Pons (tissue), 1 donor: ENCODE measurements at regions not wholly inside any gene's neighbourhood (a gene's known extent, or its start where the extent isn't known, plus 50 kb on each side); places are given as distances from the start of the nearest gene placed in this dataset.
"Not testable (repeated sequence)": the region's sequence is repeated elsewhere in the genome, so short reads cannot be mapped to it uniquely, and the experiment has no call there.

Experiments
- DNase-seq: peaks from one replicate; pipeline ENCODE4 v3.0.0-alpha.2; 2016; ENCODE audit warnings: low spot score

DNA sequence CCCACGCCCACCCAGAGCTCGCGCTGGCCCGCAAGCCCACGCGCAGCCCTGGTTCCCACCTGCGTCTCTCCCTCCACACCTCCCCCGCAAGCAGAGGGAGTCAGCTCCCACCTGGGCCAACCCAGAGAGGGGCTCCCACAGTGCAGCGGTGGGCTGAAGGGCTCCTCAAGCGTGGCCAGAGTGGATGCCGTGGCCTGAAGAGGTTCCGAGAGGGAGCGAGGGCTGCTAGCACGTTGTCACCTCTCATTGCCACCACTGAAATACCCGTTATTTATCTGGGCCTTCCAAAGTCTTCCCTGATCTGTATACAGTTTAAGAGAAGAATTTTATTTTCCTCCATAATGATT lies 88.3 kb upstream of the MYLIP start:
- no peak for DNase-seq

GRCh38 chr6:16039892-16040627 lies 88.8 kb upstream of the MYLIP start:
- DNase-seq: not testable (repeated sequence)

DNA sequence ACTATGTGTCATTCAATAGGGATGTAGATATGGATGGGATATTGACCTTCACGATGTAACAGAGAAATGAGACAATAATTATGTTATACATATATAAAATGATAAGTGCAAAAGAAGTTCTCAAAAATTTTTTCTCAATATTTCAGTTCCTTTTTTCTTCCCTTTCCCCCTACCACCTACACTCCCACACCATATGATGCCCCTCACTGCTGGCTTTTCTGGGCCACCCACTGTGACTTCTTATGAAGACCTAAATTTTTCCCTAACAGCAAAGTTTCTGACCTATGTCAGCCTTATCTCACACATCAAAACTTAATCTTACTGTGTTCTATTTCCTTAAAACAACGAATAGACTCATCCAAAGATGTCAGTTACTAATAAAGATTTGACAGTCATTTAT lies 89.9 kb upstream of the MYLIP start:
- DNase-seq: no peak

DNA sequence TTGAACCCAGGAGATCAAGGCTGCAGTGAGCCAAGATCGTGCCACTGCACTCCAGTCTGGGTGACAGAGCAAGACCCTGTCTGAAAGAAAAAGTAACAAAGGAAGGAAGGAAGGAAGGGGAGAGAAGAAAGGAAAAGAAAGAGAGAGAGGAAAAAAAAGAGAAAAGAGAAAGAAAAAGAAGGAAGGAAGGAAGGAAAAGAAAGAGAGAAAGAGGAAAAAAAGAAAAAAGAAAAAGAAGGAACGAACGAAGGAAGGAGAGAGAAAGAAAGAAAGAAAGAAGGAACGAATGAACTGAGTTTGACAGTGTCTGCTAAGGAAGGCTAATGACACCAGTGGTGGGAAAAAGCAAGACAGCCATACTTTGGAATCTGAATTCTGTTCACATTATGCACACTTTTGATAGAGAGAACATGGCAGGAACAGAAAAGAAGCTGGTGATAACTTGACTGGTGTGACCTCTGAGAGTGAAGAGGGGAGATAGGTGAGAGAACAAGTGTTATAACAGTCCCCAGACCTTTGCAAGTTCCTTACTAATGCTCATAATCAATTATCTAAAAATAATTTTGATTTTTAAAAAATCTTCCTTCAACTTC lies 93.3 kb upstream of the MYLIP start:
- no peak for DNase-seq

DNA sequence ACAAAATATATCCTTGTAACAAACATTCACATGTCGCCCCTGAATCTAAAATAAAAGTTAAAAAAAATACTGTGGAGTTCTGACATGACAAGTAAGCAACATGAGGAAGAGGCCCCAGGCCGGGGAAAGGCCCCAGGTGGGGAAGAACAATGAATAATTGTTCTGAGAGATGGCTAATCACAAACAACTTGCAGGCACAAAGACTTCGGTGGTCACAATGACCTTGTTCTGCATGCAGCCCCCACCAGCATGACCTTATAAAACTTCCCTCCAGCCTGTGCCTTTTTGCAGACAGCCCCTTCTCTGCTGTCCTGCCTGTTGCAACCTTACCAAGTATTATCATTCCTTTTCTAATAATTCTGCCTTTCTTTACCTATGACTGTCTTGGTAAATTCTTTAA lies 95.7 kb upstream of the MYLIP start:
- DNase-seq: no peak

DNA sequence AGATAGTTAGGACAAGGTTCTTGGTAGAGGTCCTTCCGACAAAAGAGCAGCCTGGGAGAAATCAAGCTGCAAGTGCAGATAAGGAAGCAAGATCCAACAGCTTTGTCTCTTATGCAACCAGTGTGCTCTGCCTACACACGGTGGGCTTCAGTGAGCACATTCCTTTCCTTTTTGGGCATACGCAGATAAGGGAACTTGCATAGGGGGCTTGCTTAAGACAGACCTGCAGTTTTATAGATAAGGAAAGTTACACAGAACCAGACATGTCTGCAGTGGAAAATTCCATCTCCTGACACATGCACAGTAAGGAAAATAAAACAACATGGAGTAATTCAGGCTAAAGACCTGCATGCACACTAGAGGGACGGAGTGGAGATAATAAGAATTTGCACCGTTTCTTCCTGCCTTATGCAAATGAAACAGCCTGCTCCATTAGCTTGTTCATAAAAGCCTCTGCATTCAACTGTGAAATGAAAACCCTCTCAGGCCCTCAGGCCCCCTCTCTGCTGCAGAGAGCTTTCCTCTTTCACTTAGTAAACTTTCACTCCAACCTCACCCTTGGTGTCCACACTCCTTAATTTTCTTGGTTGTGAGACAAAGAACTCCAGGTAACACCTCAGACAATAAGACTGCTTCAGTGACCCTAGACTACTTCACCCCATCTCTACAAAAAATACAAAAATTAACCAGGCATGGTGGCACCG lies 97.5 kb upstream of the MYLIP start:
- no peak for DNase-seq

DNA sequence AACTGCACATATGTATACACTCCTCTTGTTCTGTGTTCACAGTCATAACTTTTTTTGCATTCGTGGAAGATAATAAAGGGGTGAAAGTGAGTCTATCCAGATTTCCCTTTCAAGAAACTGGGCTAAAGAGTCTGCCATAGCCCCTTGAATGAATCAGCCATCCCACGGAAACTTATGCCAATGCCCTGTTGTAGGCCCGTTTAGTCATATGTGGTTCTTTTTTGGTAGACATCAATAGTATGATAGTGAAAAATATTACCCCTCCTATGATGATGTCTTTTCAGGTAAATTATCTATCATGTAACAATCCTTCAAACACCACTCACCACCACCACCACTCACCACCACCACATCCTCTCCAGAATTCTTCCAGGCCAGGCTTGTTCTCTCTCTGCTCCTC lies 99.9 kb upstream of the MYLIP start:
- DNase-seq: no peak

DNA sequence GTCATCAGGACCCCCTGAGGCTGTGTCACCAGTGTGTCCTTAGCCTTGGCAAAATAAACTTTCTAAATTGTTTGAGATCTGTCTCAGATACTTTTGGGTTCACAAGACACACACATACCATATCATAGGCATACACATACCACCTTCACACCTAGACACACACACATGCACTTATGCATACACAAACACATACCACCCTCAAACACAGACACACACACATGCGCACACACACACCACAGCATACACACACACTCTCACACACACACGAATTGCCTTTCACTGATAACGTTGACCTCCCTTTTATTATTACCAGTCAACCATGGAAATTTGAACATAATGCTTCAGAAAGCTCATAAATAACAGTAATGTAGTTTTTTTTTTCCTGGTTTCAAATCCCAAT lies 108.6 kb upstream of the MYLIP start:
- no peak for DNase-seq

- no peak for DNase-seq
Observed at GRCh38 chr6:16019462-16019861, 109.4 kb upstream of the MYLIP start.

DNA sequence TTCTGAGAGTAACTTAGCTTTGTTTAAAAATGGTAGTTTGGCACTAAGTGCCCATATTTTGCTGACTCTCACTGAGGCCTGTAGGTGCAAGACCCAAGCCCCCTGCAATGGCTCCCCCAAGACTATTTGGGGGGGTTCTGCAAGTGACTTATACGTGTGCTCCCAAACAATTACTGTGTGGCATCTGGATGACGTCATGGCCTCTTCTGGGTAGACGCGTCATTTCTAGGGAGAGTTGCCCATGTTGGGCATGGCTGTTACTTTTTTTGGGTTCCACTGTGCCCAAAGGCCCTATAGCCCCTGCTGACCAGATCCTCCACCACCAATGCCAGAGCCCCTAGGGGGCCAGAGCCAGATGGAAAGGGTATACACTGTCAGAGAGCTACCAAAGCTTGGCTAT lies 110.3 kb upstream of the MYLIP start:
- DNase-seq: no peak

GRCh38 chr6:16014325-16014724 lies 114.6 kb upstream of the MYLIP start:
- DNase-seq: not testable (repeated sequence)

DNA sequence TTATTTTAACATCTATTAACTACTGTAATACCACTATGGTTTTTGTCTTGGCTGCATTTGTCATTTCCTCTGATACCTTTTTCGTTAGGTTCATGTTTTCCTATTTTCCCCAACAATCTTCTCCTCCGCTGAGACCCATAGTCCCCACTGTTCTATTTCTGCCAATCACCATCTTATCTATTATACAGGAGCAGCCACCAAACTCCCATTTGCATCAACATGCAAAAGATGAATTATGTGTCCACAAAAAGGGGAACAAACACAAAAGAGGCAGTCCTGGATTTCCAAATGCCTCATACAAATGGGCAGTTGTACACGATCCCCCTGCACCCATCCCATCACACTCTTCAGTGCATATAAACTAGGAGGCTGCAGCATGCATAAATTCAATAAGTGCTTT lies 121.7 kb upstream of the MYLIP start:
- no peak for DNase-seq

DNA sequence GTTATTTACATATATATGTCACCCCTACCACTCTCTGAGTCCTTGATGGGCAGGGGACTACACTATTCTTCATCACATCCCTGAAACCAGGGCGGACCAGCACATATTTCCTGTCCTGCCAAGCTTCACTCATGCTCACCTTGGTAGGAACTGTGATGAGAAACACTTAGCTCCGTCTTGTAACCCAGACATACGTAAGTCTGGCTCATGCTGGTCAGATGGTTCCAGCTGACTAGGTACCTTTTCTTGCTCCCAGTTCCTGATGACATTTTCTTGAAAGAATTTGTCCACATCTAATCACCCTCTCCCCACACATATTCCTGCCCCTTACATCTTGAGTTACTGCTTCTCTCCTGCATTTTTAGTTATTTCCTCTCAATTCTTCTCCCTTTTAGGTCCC lies 122.2 kb upstream of the MYLIP start:
- DNase-seq: no peak

GRCh38 chr6:16004934-16005679 lies 123.8 kb upstream of the MYLIP start:
- no peak for DNase-seq

DNA sequence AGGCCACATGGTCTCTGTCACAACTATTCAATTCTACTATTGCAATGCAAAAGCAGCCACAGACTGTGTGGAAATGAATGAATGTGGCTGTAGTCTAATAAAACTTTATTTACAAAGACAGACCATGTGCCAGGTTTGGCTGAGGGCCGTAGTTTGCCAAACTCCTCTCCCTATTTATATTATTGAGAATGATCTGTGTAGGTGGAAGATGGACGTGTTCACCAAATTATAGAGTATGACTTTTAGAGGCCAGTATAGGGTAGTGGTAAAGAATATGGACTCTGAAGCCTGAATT lies 125.7 kb upstream of the MYLIP start:
- DNase-seq: no peak

GRCh38 chr6:16002332-16003196 lies 126.3 kb upstream of the MYLIP start:
- DNase-seq: no peak

- DNase-seq: no peak
Observed at GRCh38 chr6:16001158-16001557, 127.7 kb upstream of the MYLIP start.

DNA sequence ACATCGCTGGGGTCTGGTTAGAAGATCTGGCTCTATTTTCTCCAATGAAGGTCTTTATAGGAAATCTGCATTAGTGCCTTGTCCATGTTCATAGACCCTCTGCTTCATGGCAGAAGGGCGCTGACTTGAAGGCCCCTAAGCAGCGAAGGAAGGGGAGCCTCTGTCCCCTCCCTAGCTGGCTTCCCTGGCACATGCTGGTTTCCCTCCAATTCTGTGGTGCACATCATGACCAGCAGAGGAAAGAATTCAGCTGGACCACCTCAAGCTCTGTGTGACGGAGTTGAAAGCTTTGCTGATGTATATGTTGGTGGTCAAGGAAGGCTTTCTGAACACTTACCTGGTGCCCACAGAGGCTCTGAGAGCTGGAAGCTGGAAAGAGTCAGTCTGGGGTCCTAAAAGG lies 129.7 kb upstream of the MYLIP start:
- no peak for DNase-seq

GRCh38 chr6:15997586-15998388 lies 131.1 kb upstream of the MYLIP start:
- no peak for DNase-seq

DNA sequence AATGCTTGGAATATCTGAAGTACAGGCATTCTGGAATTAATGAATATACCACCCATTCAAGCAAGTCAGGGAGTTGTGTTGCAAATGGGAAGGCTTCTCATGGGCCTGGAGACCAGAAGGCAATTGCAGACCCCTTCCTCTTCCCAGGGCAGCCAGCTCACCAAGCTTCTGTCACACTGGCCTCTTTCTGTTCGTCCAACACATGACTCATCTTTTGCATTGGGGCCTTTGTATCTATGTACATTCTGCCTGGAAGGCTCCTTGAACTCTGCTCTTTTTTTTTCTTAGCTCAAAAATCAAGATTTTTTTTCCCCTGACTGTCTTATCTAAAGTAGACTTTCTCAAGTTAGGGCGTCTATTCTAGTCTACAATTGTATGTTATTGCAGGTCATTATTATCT lies 132.9 kb upstream of the MYLIP start:
- DNase-seq: no peak

GRCh38 chr6:15995493-15995892 lies 133.4 kb upstream of the MYLIP start:
- no peak for DNase-seq
